ENCODE measurements at regions not wholly inside any gene's neighbourhood (a gene's known extent, or its start where the extent isn't known, plus 50 kb on each side); places are given as distances from the start of the nearest gene placed in this dataset.

DNA sequence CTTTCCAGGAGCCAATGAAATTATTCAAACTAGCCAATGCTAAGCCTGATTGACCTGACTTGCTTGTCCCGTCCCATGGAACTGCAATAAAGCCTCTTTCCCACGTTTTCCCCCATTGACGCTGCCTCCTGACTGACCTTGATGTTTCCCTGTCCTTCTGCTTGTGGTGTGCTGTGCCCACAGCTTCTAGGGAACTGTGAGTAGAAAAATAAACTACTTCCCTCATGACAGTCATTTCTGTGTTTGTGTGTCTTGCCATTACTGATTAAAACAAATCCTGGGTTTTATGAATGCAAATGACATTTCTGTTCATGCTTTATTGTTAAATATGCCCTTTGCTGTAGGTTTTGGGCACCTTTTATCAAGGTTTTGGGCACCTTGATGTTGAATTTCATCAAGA is 91.3 kb upstream of the ABI1 start:
- no peak for DNase-seq (ENCODE audit: low spot score)
- Mint-ChIP-seq H3K4me3 (ENCODE audit: unreplicated experiment) (no peak overlapping the region), H3K36me3 (ENCODE audit: low read depth) (peaks cover 2% of the 10 kb centered on the region), H3K9me3 (ENCODE audit: low read depth) (peaks cover 11% of the 10 kb centered on the region), H3K27ac (ENCODE audit: unreplicated experiment) (no peak overlapping the region), H3K4me1 (ENCODE audit: low read depth) (no peaks in the 10 kb centered on the region), H3K27me3 (ENCODE audit: low read depth) (peaks cover 5% of the 10 kb centered on the region)
- TF ChIP-seq, protein P1, sequence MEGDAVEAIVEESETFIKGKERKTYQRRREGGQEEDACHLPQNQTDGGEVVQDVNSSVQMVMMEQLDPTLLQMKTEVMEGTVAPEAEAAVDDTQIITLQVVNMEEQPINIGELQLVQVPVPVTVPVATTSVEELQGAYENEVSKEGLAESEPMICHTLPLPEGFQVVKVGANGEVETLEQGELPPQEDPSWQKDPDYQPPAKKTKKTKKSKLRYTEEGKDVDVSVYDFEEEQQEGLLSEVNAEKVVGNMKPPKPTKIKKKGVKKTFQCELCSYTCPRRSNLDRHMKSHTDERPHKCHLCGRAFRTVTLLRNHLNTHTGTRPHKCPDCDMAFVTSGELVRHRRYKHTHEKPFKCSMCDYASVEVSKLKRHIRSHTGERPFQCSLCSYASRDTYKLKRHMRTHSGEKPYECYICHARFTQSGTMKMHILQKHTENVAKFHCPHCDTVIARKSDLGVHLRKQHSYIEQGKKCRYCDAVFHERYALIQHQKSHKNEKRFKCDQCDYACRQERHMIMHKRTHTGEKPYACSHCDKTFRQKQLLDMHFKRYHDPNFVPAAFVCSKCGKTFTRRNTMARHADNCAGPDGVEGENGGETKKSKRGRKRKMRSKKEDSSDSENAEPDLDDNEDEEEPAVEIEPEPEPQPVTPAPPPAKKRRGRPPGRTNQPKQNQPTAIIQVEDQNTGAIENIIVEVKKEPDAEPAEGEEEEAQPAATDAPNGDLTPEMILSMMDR (IDR thresholded peaks at IDR 0.05) = no peak

DNA sequence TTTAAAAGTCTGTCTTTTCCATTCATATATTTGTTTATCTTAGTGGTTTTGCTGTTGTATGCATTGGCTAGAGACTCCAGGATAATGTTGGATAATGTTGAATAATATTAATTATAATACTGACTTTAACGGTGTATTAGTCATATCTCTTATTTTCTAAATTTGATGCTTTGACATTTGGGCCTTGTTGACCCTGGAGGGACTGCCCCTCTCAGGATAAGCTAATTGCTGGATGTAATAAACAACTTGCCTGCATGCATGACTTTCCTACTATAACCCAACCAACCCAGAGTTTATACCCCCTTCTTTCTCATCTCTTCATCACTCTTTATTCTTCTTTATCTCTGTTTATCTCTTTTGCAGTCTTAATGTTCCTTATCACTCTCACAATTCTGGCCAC is 90.9 kb upstream of the ABI1 start:
- Mint-ChIP-seq H3K27me3 (ENCODE audit: low read depth) (peaks cover 5% of the 10 kb centered on the region), H3K36me3 (ENCODE audit: low read depth) (peaks cover 2% of the 10 kb centered on the region), H3K4me1 (ENCODE audit: low read depth) (no peaks in the 10 kb centered on the region), H3K27ac (ENCODE audit: unreplicated experiment) (no peak overlapping the region), H3K4me3 (ENCODE audit: unreplicated experiment) (no peak overlapping the region), H3K9me3 (ENCODE audit: low read depth) (peaks cover 11% of the 10 kb centered on the region)
- no peak for DNase-seq (ENCODE audit: low spot score)
- TF ChIP-seq, protein P1 (IDR thresholded peaks at IDR 0.05) = no peak

DNA sequence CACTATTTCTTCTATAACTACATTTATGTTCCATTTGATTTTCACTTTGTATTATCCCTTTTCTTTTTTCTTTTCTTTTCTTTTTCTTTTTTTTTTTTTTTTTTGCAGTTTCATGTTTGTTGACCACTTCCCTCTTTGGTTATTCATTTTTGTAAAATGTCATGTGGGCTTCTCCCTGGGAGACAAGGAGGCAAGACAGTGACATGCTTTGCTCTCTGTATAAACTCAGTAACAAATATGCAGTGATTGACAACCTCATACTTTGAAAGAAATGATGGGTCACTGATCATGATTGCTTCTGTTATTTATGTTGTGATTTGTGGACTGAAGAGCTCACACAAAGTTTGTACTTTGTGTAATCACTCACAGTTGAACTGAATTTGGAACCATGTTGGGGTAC is 90.2 kb upstream of the ABI1 start:
- Mint-ChIP-seq H3K36me3 (ENCODE audit: low read depth) (peaks cover 2% of the 10 kb centered on the region), H3K9me3 (ENCODE audit: low read depth) (peaks cover 11% of the 10 kb centered on the region), H3K27me3 (ENCODE audit: low read depth) (peaks cover 5% of the 10 kb centered on the region), H3K4me1 (ENCODE audit: low read depth) (no peaks in the 10 kb centered on the region), H3K27ac (ENCODE audit: unreplicated experiment) (no peak overlapping the region), H3K4me3 (ENCODE audit: unreplicated experiment) (no peak overlapping the region)
- no peak for DNase-seq (ENCODE audit: low spot score)
- TF ChIP-seq, protein P1 (IDR thresholded peaks at IDR 0.05) = no peak

DNA sequence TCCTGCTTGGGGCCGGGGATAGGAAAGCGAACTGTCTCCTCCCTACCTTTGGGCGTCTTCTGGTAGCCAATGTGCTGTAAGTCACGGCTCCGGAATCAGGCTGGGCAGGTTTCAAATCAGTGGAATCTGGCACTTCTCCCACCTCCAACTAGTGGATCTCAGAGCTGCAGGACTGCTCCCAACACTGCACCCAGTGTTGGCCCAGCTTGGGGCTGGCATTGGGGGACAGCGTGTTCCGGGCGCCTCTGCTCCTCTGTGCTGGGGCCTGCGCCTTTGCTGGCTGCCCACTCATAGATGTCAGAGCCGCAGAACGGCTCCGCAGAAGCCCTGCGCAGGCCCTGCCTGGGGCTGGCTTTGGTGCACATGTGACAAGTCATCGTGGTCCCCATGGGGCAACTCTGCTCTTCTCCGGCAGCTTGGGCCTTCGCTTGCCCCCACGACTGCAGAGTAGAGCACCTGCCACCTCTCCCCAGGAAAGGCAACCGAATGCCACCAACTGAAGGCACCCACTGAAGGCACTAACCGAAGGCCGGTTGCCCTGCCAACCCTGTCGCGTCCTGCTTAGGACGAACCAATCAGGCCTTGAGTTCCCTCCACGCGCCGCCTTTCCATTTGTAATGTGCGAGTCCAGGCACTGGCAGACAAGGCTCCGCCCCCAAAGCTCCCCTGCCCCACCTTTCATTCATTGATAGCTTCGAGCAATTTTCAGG is 85.5 kb upstream of the ABI1 start:
- Mint-ChIP-seq H3K36me3 (ENCODE audit: low read depth) (peaks cover 2% of the 10 kb centered on the region), H3K4me1 (ENCODE audit: low read depth) (no peaks in the 10 kb centered on the region), H3K27ac (ENCODE audit: unreplicated experiment) (no peak overlapping the region), H3K4me3 (ENCODE audit: unreplicated experiment) (no peak overlapping the region), H3K9me3 (ENCODE audit: low read depth) (peaks cover 11% of the 10 kb centered on the region), H3K27me3 (ENCODE audit: low read depth) (peaks cover 5% of the 10 kb centered on the region)
- DNase-seq (ENCODE audit: low spot score) = no peak
- TF ChIP-seq, protein P1 (IDR thresholded peaks at IDR 0.05) = no peak

DNA sequence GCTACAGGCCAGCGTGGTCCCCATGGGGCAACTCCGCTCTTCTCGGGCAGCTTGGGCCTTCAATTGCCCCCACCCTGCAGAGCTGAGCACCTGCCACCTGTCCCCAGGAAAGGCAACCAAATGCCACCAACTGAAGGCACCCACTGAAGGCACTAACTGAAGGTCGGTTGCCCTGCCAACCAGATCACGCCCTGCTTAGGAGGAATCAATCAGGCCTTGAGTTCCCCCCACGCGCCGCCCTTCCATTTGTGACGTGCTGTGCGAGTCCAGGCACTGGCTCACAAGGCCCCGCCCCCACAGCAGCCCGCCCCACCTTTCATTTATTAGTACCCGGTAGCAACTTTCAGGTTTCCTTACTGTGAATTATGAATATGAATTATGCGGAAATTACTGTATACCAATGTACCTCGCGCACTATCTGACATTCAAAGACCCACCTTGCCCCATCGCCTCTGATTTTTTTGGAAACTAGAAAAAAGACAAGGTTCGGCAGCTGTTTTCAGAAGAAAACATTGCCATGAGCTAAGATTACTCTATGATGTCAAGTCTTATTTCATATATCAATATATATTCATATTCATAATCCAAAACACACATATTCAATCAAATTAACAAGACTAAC is 83.6 kb upstream of the ABI1 start:
- DNase-seq (ENCODE audit: low spot score) = no peak
- Mint-ChIP-seq H3K36me3 (ENCODE audit: low read depth) (no peaks in the 10 kb centered on the region), H3K27me3 (ENCODE audit: low read depth) (peaks cover 8% of the 10 kb centered on the region), H3K27ac (ENCODE audit: unreplicated experiment) (no peak overlapping the region), H3K4me1 (ENCODE audit: low read depth) (no peaks in the 10 kb centered on the region), H3K4me3 (ENCODE audit: unreplicated experiment) (no peak overlapping the region), H3K9me3 (ENCODE audit: low read depth) (no peaks in the 10 kb centered on the region)
- TF ChIP-seq, protein P1 (IDR thresholded peaks at IDR 0.05) = no peak

Data from chondrocyte (in vitro differentiated cells).